H9 (cell line): ENCODE measurements at regions not wholly inside any gene's neighbourhood (a gene's known extent, or its start where the extent isn't known, plus 50 kb on each side); places are given as distances from the start of the nearest gene placed in this dataset.

Source experiments
- DNase-seq: peaks from one replicate; pipeline ENCODE4 v3.0.0-alpha.2; 2017
- H2AFZ ChIP-seq: one replicate; pipeline ENCODE4 v1.6.1; 2013; ENCODE audit warnings: mild to moderate bottlenecking, low read length, control low read depth, moderate library complexity
- H2AK5ac ChIP-seq: 2 replicates; pipeline ENCODE4 v1.6.1; 2013; ENCODE audit warnings: low read length, control low read depth, mixed read lengths; ENCODE audit not compliant: insufficient read length
- H2BK120ac ChIP-seq: one replicate; pipeline ENCODE4 v1.6.1; 2013; ENCODE audit warnings: low read depth, mild to moderate bottlenecking, low read length, control low read depth, inconsistent platforms; ENCODE audit not compliant: poor library complexity, severe bottlenecking
- H2BK12ac ChIP-seq: 2 replicates; pipeline ENCODE4 v1.6.1; 2013; ENCODE audit warnings: low read length, control low read depth, mixed read lengths, low read depth; ENCODE audit not compliant: insufficient read length
- H2BK15ac ChIP-seq: 2 replicates; pipeline ENCODE4 v1.6.1; 2013; ENCODE audit warnings: low read depth, low read length, control low read depth
- H2BK20ac ChIP-seq: one replicate; pipeline ENCODE4 v1.6.1; 2013; ENCODE audit warnings: low read depth, mild to moderate bottlenecking, low read length, control low read depth, inconsistent platforms; ENCODE audit not compliant: poor library complexity, severe bottlenecking
- H2BK5ac ChIP-seq: 2 replicates; pipeline ENCODE4 v1.6.1; 2013; ENCODE audit warnings: low read length, control low read depth, mixed read lengths; ENCODE audit not compliant: insufficient read length
- H3K14ac ChIP-seq: 2 replicates; pipeline ENCODE4 v1.6.1; 2013; ENCODE audit warnings: low read length, control low read depth; ENCODE audit not compliant: insufficient read depth
- H3K18ac ChIP-seq: 2 replicates; pipeline ENCODE4 v1.6.1; 2013; ENCODE audit warnings: low read depth, mild to moderate bottlenecking, mixed read lengths, low read length, control low read depth; ENCODE audit not compliant: insufficient read length
- H3K23ac ChIP-seq: 2 replicates; pipeline ENCODE4 v1.6.1; 2013; ENCODE audit warnings: low read length, control low read depth, mixed read lengths, low read depth; ENCODE audit not compliant: insufficient read length
- H3K23me2 ChIP-seq: 2 replicates; pipeline ENCODE4 v1.6.1; 2013; ENCODE audit warnings: low read depth, mild to moderate bottlenecking, mixed read lengths, low read length, control low read depth; ENCODE audit not compliant: insufficient read length, poor library complexity, severe bottlenecking
- H3K27ac ChIP-seq: 2 replicates; pipeline ENCODE4 v1.5.1; 2013; ENCODE audit warnings: low read length, control low read depth, mixed read lengths, low read depth; ENCODE audit not compliant: insufficient read length
- H3K27me3 ChIP-seq: 2 replicates; pipeline ENCODE4 v1.6.1; 2013; ENCODE audit warnings: low read length, control low read depth, inconsistent platforms; ENCODE audit not compliant: insufficient read depth
- H3K4ac ChIP-seq: 2 replicates; pipeline ENCODE4 v1.6.1; 2013; ENCODE audit warnings: low read depth, mild to moderate bottlenecking, control low read depth, inconsistent platforms, low read length, moderate library complexity
- H3K4me1 ChIP-seq: 2 replicates; pipeline ENCODE4 v1.6.1; 2013; ENCODE audit warnings: low read length, control low read depth, inconsistent platforms; ENCODE audit not compliant: insufficient read depth
- H3K4me2 ChIP-seq: 2 replicates; pipeline ENCODE4 v1.6.1; 2013; ENCODE audit warnings: low read length, control low read depth, mixed read lengths; ENCODE audit not compliant: insufficient read length, insufficient read depth
- H3K56ac ChIP-seq: 2 replicates; pipeline ENCODE4 v1.6.1; 2013; ENCODE audit warnings: low read depth, mild to moderate bottlenecking, mixed read lengths, low read length, control low read depth; ENCODE audit not compliant: insufficient read length
- H3K79me1 ChIP-seq: 2 replicates; pipeline ENCODE4 v1.6.1; 2013; ENCODE audit warnings: low read depth, mild to moderate bottlenecking, moderate library complexity, low read length, control low read depth, inconsistent platforms; ENCODE audit not compliant: insufficient read depth, poor library complexity, severe bottlenecking
- H3K79me2 ChIP-seq: 2 replicates; pipeline ENCODE4 v1.6.1; 2013; ENCODE audit warnings: low read length, control low read depth, inconsistent platforms; ENCODE audit not compliant: insufficient read depth
- H3K9ac ChIP-seq: 2 replicates; pipeline ENCODE4 v1.6.1; 2013; ENCODE audit warnings: low read length, control low read depth, mixed read lengths; ENCODE audit not compliant: insufficient read length; ENCODE audit errors: extremely low read depth
- H3K9me3 ChIP-seq: one replicate; pipeline ENCODE4 v1.6.1; 2013; ENCODE audit warnings: low read depth, low read length, inconsistent platforms; ENCODE audit not compliant: control insufficient read depth
- H3T11ph ChIP-seq: one replicate; pipeline ENCODE4 v1.6.1; 2013; ENCODE audit warnings: mild to moderate bottlenecking, low read length, control low read depth, inconsistent platforms
- H4K20me1 ChIP-seq: one replicate; pipeline ENCODE4 v1.6.1; 2013; ENCODE audit not compliant: control insufficient read depth, insufficient read length, insufficient read depth
- H4K5ac ChIP-seq: 2 replicates; pipeline ENCODE4 v1.6.1; 2013; ENCODE audit warnings: low read depth, mild to moderate bottlenecking, mixed read lengths, low read length, control low read depth; ENCODE audit not compliant: insufficient read length
- H4K8ac ChIP-seq: replicated peaks from 2 replicates; pipeline ENCODE4 v1.6.1; 2013; ENCODE audit warnings: low read length, control low read depth, mixed read lengths, low read depth; ENCODE audit not compliant: insufficient read length
- H4K91ac ChIP-seq: 2 replicates; pipeline ENCODE4 v1.6.1; 2013; ENCODE audit warnings: low read depth, mild to moderate bottlenecking, moderate library complexity, mixed read lengths, low read length, control low read depth; ENCODE audit not compliant: insufficient read length
- H3K27ac Mint-ChIP-seq, 3 experiments: 2 replicates in 2 of 3; 3 replicates in 1 of 3; pipeline ENCODE4 v1.8.0; 2020 to 2021; ENCODE audit warnings: mixed read lengths in 3 of 3, mild to moderate bottlenecking in 1 of 3, moderate library complexity in 1 of 3
- H3K27me3 Mint-ChIP-seq: 2 replicates; pipeline ENCODE4 v1.8.0; 2021; ENCODE audit warnings: low read depth, mild to moderate bottlenecking, moderate library complexity, mixed read lengths
- H3K36me3 Mint-ChIP-seq, 3 experiments: 2 replicates in 2 of 3; 3 replicates in 1 of 3; pipeline ENCODE4 v1.8.0; 2020 to 2021; ENCODE audit warnings: low read depth in 3 of 3, mixed read lengths in 3 of 3; ENCODE audit not compliant: insufficient read depth in 1 of 3
- H3K4me1 Mint-ChIP-seq, 2 experiments: 2 replicates each; pipeline ENCODE4 v1.8.0; 2020; ENCODE audit warnings: mixed read lengths in 2 of 2
- H3K4me3 Mint-ChIP-seq, 2 experiments: 2 replicates in 1 of 2; 3 replicates in 1 of 2; pipeline ENCODE4 v1.8.0; 2020 to 2021; ENCODE audit warnings: mild to moderate bottlenecking in 2 of 2, mixed read lengths in 2 of 2, moderate library complexity in 1 of 2
- H3K9me3 Mint-ChIP-seq, 2 experiments: 2 replicates in 1 of 2; 3 replicates in 1 of 2; pipeline ENCODE4 v1.8.0; 2020; ENCODE audit warnings: mild to moderate bottlenecking in 2 of 2, mixed read lengths in 2 of 2, moderate library complexity in 1 of 2
- WGBS: extraction: QIAGEN DNeasy Blood & Tissue Kit; methylation state at CpG from one replicate; pipeline ENCODE4 v1.1.7; 2013; ENCODE audit warnings: missing lambda C conversion rate, low lambda C conversion rate, mixed read lengths; ENCODE audit not compliant: insufficient read length; ENCODE audit errors: extremely low coverage; 5-methylcytosine and 5-hydroxymethylcytosine counted together
- TF ChIP-seq, protein P1 (sequence below): fragments of 200-600 bp; sonication (generic); conservative IDR thresholded peaks from 3 replicates; pipeline ENCODE4 v1.8.0; 2021; ENCODE audit warnings: antibody characterized with exemption, mild to moderate bottlenecking

DNA sequence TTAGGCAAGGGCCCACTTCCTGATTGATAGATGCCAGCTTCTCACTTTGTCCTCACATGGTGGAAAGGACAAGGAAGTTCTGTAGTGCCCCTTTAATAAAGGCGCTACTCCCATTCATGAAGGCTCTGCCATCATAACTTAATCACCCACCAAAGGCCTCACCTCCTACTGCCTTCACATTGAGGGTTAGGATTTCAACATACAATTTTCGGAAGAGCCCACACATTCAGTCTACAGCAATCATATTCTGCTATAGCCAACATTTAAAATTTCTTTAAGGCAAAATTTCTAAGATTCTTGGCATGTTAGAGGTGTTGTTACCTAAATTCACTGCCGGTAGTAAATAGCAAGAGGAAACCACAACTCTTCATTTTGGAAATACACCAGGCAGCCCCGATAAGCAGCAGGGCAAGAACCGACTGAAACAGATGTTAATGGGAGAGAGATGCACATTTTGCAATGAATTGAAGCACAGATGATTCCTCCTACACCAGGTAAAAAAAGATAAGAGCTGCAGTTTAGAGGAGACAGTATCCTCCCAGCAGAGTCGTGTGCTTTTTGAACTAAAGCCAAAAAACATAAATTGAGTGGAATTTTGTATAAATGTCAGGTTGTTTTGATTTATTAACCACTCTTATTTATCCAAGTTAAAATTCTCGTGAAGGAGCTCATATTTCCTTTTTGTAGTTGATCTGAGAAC lies 594.9 kb downstream of the KCTD8 start:
- H3K4me3 Mint-ChIP-seq = no peak overlapping the region
- no peak overlapping the region for H2BK15ac ChIP-seq
- H3T11ph ChIP-seq = no peak overlapping the region
- H2AFZ ChIP-seq = no peak overlapping the region
- H3K79me1 ChIP-seq = no peaks in the 10 kb centered on the region
- H3K4me1 ChIP-seq = no peaks in the 10 kb centered on the region
- peaks cover 0 to 3% (median 2%) of the 10 kb centered on the region in 3 experiments; a peak in 5 of 7 replicates for H3K36me3 Mint-ChIP-seq
- H3K18ac ChIP-seq = no peak overlapping the region
- no peak overlapping the region for H2BK20ac ChIP-seq
- no peaks in the 10 kb centered on the region for H3K27me3 ChIP-seq
- WGBS = no CpG with 5 or more reads among the region's 7 CpGs
- H3K14ac ChIP-seq = no peak overlapping the region
- no peaks in the 10 kb centered on the region for H3K27me3 Mint-ChIP-seq
- no peak overlapping the region for H3K23ac ChIP-seq
- H3K4ac ChIP-seq = no peak overlapping the region
- no peaks in the 10 kb centered on the region for H4K20me1 ChIP-seq
- peaks cover 10 to 11% of the 10 kb centered on the region in 2 experiments for H3K4me1 Mint-ChIP-seq
- H2BK5ac ChIP-seq = no peak overlapping the region
- no peak overlapping the region for H3K9ac ChIP-seq
- no peak overlapping the region for H3K4me2 ChIP-seq
- DNase-seq = no peak
- no peak overlapping the region for H3K27ac ChIP-seq
- no peak overlapping the region for H4K5ac ChIP-seq
- H4K91ac ChIP-seq = no peak overlapping the region
- H2AK5ac ChIP-seq = peak overlapping the region; percentile 21
- peaks cover 14 to 16% of the 10 kb centered on the region in 2 experiments; a peak in 4 of 5 replicates for H3K9me3 Mint-ChIP-seq
- no peak overlapping the region for H2BK120ac ChIP-seq
- H3K79me2 ChIP-seq = no peaks in the 10 kb centered on the region
- TF ChIP-seq, protein P1, sequence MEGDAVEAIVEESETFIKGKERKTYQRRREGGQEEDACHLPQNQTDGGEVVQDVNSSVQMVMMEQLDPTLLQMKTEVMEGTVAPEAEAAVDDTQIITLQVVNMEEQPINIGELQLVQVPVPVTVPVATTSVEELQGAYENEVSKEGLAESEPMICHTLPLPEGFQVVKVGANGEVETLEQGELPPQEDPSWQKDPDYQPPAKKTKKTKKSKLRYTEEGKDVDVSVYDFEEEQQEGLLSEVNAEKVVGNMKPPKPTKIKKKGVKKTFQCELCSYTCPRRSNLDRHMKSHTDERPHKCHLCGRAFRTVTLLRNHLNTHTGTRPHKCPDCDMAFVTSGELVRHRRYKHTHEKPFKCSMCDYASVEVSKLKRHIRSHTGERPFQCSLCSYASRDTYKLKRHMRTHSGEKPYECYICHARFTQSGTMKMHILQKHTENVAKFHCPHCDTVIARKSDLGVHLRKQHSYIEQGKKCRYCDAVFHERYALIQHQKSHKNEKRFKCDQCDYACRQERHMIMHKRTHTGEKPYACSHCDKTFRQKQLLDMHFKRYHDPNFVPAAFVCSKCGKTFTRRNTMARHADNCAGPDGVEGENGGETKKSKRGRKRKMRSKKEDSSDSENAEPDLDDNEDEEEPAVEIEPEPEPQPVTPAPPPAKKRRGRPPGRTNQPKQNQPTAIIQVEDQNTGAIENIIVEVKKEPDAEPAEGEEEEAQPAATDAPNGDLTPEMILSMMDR = no peak
- no peaks in the 10 kb centered on the region for H3K9me3 ChIP-seq
- no peak overlapping the region for H3K56ac ChIP-seq
- H3K27ac Mint-ChIP-seq = no peak overlapping the region
- H3K23me2 ChIP-seq = no peaks in the 10 kb centered on the region
- no peak overlapping the region for H4K8ac ChIP-seq
- no peak overlapping the region for H2BK12ac ChIP-seq
